ENCODE measurements at regions not wholly inside any gene's neighbourhood (a gene's known extent, or its start where the extent isn't known, plus 50 kb on each side); places are given as distances from the start of the nearest gene placed in this dataset.

GRCh38 chr6:91780270-91780669, 1193.4 kb upstream of the MAP3K7 start:
- no peak for FAIRE-seq
- CTCF ChIA-PET (ENCODE audit: partially characterized antibody), result no interaction called here

More at GRCh38 chr6:91780270-91780669, 1193.4 kb upstream of the MAP3K7 start:
- no peaks in the 10 kb centered on the region for H3K27me3 ChIP-seq (replicated peaks in 1 of 4; ENCODE audit: control insufficient read depth in 3 of 4, extremely low read depth in 1 of 4, insufficient read depth in 3 of 4, low read length in 3 of 4)
- H4K20me1 ChIP-seq (replicated peaks in 1 of 2; ENCODE audit: control insufficient read depth in 1 of 2, insufficient read depth in 2 of 2, low read length in 2 of 2), result no peaks in the 10 kb centered on the region
- no peak overlapping the region for H3K23ac ChIP-seq (ENCODE audit: insufficient read length)
- no peaks in the 10 kb centered on the region; a peak in 1 of 8 replicates for H3K36me3 ChIP-seq (ENCODE audit: control insufficient read depth in 2 of 4, insufficient read depth in 4 of 4, low read length in 3 of 4)
- H3K9ac ChIP-seq (replicated peaks in 1 of 4; ENCODE audit: extremely low read depth in 1 of 4, low read depth in 3 of 4, low read length in 3 of 4), result no peak overlapping the region
- no peak overlapping the region for H2AK5ac ChIP-seq (ENCODE audit: low read depth, low read length)
- H3K4me3 ChIP-seq (ENCODE audit: extremely low read depth in 1 of 4, insufficient read depth in 2 of 4, low read depth in 3 of 4, low read length in 4 of 4), result no peak overlapping the region
- no peak overlapping the region for H3K4ac ChIP-seq (replicated peaks; ENCODE audit: insufficient read length, low read depth, low read length)
- no peaks in the 10 kb centered on the region for H3K79me1 ChIP-seq (ENCODE audit: low read depth, low read length)
- WGBS, 2 experiments (ENCODE audit: extremely low coverage in 1 of 2, insufficient coverage in 1 of 2, insufficient read length in 1 of 2, insufficient replicate concordance in 2 of 2, low coverage in 1 of 2, low lambda C conversion rate in 2 of 2, missing lambda C conversion rate in 1 of 2), result 100% methylated on average over 2 of the region's 2 CpGs; no CpG with 5 or more reads in 1 of the 2 experiments
- no peak overlapping the region for H3K56ac ChIP-seq (replicated peaks; ENCODE audit: insufficient read length, low read depth, low read length)
- POLR2A ChIA-PET (ENCODE audit: partially characterized antibody), result no interaction called here
- 0 out of 4 replicates have a peak, but pooled peaks cover 0 to 4% of the 10 kb centered on the region in 2 experiments for H3K9me3 ChIP-seq (ENCODE audit: insufficient read depth in 2 of 2, low read depth in 1 of 2, low read length in 1 of 2)
- DNase-seq (ENCODE audit: low read depth in 1 of 2, low spot score in 2 of 2), result no peak
- H3K14ac ChIP-seq (ENCODE audit: insufficient read length), result no peak overlapping the region
- no peak overlapping the region for H2AFZ ChIP-seq (ENCODE audit: low read length)
- H4K8ac ChIP-seq (ENCODE audit: extremely low read depth, insufficient read depth, low read length), result no peak overlapping the region
- no peak overlapping the region for H2BK5ac ChIP-seq (ENCODE audit: low read depth, low read length)
- no peaks in the 10 kb centered on the region for H3K79me2 ChIP-seq (ENCODE audit: control insufficient read depth in 1 of 2, insufficient read depth in 2 of 2, low read length in 2 of 2)
- no peak overlapping the region for H2BK12ac ChIP-seq (ENCODE audit: low read depth, low read length)
- H3K27ac ChIP-seq (ENCODE audit: low read depth, low read length), result no peak overlapping the region
- no peaks in the 10 kb centered on the region for H3K23me2 ChIP-seq (ENCODE audit: low read depth, low read length)
- TF ChIP-seq SP1 (IDR thresholded peaks at IDR 0.05; ENCODE audit: low read depth, low read length), result no peak
- no peak for TF ChIP-seq HDAC2 (IDR thresholded peaks at IDR 0.05; ENCODE audit: borderline replicate concordance in 1 of 2, low read depth in 2 of 2, low read length in 2 of 2)
- no peaks in the 10 kb centered on the region; a peak in 1 of 7 replicates for H3K4me1 ChIP-seq (replicated peaks in 1 of 4; ENCODE audit: control insufficient read depth in 3 of 4, insufficient read depth in 4 of 4, low read length in 3 of 4)
- H2BK20ac ChIP-seq (ENCODE audit: low read length), result no peak overlapping the region
- H2BK15ac ChIP-seq (ENCODE audit: low read length), result no peak overlapping the region
- no peak overlapping the region for H3K18ac ChIP-seq (ENCODE audit: extremely low read depth, low read length)
- H2BK120ac ChIP-seq (replicated peaks; ENCODE audit: low read depth, low read length), result no peak overlapping the region
- no peak overlapping the region for H3K4me2 ChIP-seq (ENCODE audit: insufficient read depth in 1 of 2, low read depth in 2 of 2, low read length in 2 of 2)
- no peak overlapping the region for H4K91ac ChIP-seq (replicated peaks; ENCODE audit: insufficient read length, low read length)
- H4K5ac ChIP-seq (ENCODE audit: insufficient read length, low read depth, low read length), result no peak overlapping the region

Measured in H1 (cell line).